ENCODE measurements at regions not wholly inside any gene's neighbourhood (a gene's known extent, or its start where the extent isn't known, plus 50 kb on each side); places are given as distances from the start of the nearest gene placed in this dataset.

- TF ChIP-seq CTCF (IDR thresholded peaks at IDR 0.05; ENCODE audit: poor library complexity) (no peak), EZH2 (IDR thresholded peaks at IDR 0.05; ENCODE audit: borderline replicate concordance) (no peak)
Observed at GRCh38 chr10:9807846-9808245, 1209.8 kb upstream of the CELF2 start.
